ENCODE measurements at regions not wholly inside any gene's neighbourhood (a gene's known extent, or its start where the extent isn't known, plus 50 kb on each side); places are given as distances from the start of the nearest gene placed in this dataset.

DNA sequence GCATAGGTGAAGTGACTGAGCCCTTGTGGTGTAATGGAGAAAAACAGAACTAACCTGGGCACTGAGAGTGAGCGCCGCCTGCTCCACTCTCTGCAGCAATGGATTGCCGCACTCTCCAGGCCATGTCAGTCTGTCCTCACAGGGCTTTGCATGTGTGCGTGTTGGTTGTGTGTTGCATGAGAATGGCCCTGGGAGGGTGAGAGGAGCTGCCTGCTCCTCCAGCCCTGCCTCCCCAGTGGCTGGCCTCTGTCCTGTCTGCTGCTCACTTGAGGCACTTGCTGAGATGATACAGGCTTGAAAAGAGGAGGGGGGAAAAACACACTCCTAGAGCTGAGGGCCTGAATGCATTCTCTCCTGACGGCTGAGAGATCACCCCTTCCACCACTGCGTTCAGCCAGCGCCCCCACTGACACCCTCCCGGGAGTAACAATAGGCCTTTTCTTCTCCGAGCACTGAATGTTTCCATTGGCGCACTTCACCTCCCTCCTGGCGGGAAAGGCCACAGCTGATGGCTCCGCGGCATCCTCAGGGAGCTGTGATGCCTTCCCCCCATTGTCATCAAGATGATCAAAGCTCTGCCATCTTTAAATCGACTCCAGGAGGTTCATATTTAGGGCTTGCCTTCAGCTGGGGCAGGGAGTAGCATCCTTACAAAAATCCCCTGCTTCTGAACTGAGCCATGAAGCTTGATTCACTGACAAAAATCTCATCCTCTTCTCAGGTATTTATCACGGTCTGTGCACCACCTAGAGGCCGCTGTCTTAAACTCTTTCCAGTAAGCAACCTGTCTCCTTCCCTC is 49.9 kb upstream of the DAPL1 start:
- H3K36me3 ChIP-seq, result no peaks in the 10 kb centered on the region
- H3K9me3 ChIP-seq (replicated peaks), result no peaks in the 10 kb centered on the region
- peak; percentile 24 for DNase-seq
- no peak overlapping the region for H3K4me3 ChIP-seq
- H3K4me1 ChIP-seq, result peaks cover 67% of the 10 kb centered on the region
- peak; percentile 69 for TF ChIP-seq CTCF (IDR thresholded peaks at IDR 0.05; ENCODE audit: borderline replicate concordance)
- no peaks in the 10 kb centered on the region for H3K27me3 ChIP-seq (ENCODE audit: low read depth)
- intact Hi-C loops (cut with micrococcal nuclease), result no loop called here
- H3K27ac ChIP-seq (replicated peaks), result peak overlapping the region; percentile 42
